PC-3 (cell line): ENCODE measurements at regions not wholly inside any gene's neighbourhood (a gene's known extent, or its start where the extent isn't known, plus 50 kb on each side); places are given as distances from the start of the nearest gene placed in this dataset.

Experiments
- EZH2 ChIP-seq: fragments of 300-600 bp; sonication (generic); IDR thresholded peaks from one replicate; pipeline ENCODE4 v1.6.1; 2017; ENCODE audit warnings: antibody characterized with exemption, mild to moderate bottlenecking, low read length; ENCODE audit not compliant: unreplicated experiment
- TF ChIP-seq, protein P1 (sequence below): fragments of 300-600 bp; sonication (generic); conservative IDR thresholded peaks from 2 replicates; pipeline ENCODE4 v1.5.1; 2017; ENCODE audit warnings: antibody characterized with exemption, low read depth, mild to moderate bottlenecking, low read length

DNA sequence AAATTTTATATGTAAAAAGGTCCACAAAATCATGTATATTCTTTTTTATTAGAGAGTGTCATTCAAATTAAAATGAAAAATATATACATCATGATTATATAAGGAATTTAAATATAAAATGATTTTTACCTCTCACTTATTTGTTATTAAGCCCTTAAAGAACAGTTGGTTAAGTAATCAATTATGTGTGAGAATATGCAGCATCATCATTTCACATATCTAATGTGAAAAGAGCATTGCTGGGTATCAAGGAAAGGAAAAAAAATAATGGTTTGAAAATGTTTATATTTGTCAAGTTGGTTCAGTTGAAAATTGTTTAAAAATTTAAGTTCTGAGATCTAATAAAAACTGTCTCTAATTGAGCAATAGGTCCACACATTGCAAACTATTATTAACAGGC, 363.6 kb upstream of the GRM3 start:
- no peak for TF ChIP-seq EZH2
- TF ChIP-seq, protein P1, sequence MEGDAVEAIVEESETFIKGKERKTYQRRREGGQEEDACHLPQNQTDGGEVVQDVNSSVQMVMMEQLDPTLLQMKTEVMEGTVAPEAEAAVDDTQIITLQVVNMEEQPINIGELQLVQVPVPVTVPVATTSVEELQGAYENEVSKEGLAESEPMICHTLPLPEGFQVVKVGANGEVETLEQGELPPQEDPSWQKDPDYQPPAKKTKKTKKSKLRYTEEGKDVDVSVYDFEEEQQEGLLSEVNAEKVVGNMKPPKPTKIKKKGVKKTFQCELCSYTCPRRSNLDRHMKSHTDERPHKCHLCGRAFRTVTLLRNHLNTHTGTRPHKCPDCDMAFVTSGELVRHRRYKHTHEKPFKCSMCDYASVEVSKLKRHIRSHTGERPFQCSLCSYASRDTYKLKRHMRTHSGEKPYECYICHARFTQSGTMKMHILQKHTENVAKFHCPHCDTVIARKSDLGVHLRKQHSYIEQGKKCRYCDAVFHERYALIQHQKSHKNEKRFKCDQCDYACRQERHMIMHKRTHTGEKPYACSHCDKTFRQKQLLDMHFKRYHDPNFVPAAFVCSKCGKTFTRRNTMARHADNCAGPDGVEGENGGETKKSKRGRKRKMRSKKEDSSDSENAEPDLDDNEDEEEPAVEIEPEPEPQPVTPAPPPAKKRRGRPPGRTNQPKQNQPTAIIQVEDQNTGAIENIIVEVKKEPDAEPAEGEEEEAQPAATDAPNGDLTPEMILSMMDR, result no peak
